CD4-positive, alpha-beta T cell treated with Interleukin-10 for 1 hour (primary cell): ENCODE measurements at regions not wholly inside any gene's neighbourhood (a gene's known extent, or its start where the extent isn't known, plus 50 kb on each side); places are given as distances from the start of the nearest gene placed in this dataset.
"Not testable (repeated sequence)": the region's sequence is repeated elsewhere in the genome, so short reads cannot be mapped to it uniquely, and the experiment has no call there.

Source experiments
- DNase-seq: peaks from one replicate; pipeline ENCODE4 v3.0.0-alpha.2; 2020

- DNase-seq = no peak
Observed at GRCh38 chr4:20046931-20047677, 204.6 kb upstream of the SLIT2 start.

- DNase-seq = no peak
Observed at GRCh38 chr4:20046179-20046578, 205.5 kb upstream of the SLIT2 start.

- DNase-seq = no peak
Observed at GRCh38 chr4:20044966-20045365, 206.7 kb upstream of the SLIT2 start.

GRCh38 chr4:20044502-20044911, 207.2 kb upstream of the SLIT2 start:
- no peak for DNase-seq

GRCh38 chr4:20043991-20044390, 207.7 kb upstream of the SLIT2 start:
- DNase-seq = no peak

- DNase-seq = no peak
Observed at GRCh38 chr4:20042769-20043168, 208.9 kb upstream of the SLIT2 start.

- DNase-seq = no peak
Observed at GRCh38 chr4:20041839-20042407, 209.8 kb upstream of the SLIT2 start.

- DNase-seq = no peak
Observed at GRCh38 chr4:20037745-20038144, 214.0 kb upstream of the SLIT2 start.

GRCh38 chr4:20030108-20030507, 221.6 kb upstream of the SLIT2 start:
- DNase-seq = no peak

- no peak for DNase-seq
Observed at GRCh38 chr4:20028645-20029044, 223.1 kb upstream of the SLIT2 start.

GRCh38 chr4:20026456-20026855, 225.2 kb upstream of the SLIT2 start:
- DNase-seq = no peak

- DNase-seq = no peak
Observed at GRCh38 chr4:20022471-20022870, 229.2 kb upstream of the SLIT2 start.

- no peak for DNase-seq
Observed at GRCh38 chr4:20020056-20020455, 231.6 kb upstream of the SLIT2 start.

GRCh38 chr4:20019310-20020015, 232.2 kb upstream of the SLIT2 start:
- DNase-seq = no peak

- DNase-seq = no peak
Observed at GRCh38 chr4:20017777-20018115, 234.0 kb upstream of the SLIT2 start.

- DNase-seq = no peak
Observed at GRCh38 chr4:20017070-20017776, 234.5 kb upstream of the SLIT2 start.

- no peak for DNase-seq
Observed at GRCh38 chr4:20015636-20016224, 236.0 kb upstream of the SLIT2 start.

- DNase-seq = not testable (repeated sequence)
Observed at GRCh38 chr4:20003836-20004558, 247.7 kb upstream of the SLIT2 start.

- DNase-seq = no peak
Observed at GRCh38 chr4:19999775-20000414, 251.8 kb upstream of the SLIT2 start.

GRCh38 chr4:19999276-19999675, 252.4 kb upstream of the SLIT2 start:
- no peak for DNase-seq

- no peak for DNase-seq
Observed at GRCh38 chr4:19993242-19993641, 258.5 kb upstream of the SLIT2 start.

GRCh38 chr4:19992471-19993093, 259.1 kb upstream of the SLIT2 start:
- no peak for DNase-seq
